GM12892 (cell line): ENCODE measurements at regions not wholly inside any gene's neighbourhood (a gene's known extent, or its start where the extent isn't known, plus 50 kb on each side); places are given as distances from the start of the nearest gene placed in this dataset.

ENCODE experiments used
- POLR2A ChIP-seq: IDR thresholded peaks from 2 replicates; pipeline ENCODE4 v1.6.1; 2011; ENCODE audit warnings: low read depth, low read length, control low read depth
- TAF1 ChIP-seq: IDR thresholded peaks from 2 replicates; pipeline ENCODE4 v1.6.1; 2011; ENCODE audit warnings: low read depth, mild to moderate bottlenecking, control low read depth, low read length, borderline replicate concordance

DNA sequence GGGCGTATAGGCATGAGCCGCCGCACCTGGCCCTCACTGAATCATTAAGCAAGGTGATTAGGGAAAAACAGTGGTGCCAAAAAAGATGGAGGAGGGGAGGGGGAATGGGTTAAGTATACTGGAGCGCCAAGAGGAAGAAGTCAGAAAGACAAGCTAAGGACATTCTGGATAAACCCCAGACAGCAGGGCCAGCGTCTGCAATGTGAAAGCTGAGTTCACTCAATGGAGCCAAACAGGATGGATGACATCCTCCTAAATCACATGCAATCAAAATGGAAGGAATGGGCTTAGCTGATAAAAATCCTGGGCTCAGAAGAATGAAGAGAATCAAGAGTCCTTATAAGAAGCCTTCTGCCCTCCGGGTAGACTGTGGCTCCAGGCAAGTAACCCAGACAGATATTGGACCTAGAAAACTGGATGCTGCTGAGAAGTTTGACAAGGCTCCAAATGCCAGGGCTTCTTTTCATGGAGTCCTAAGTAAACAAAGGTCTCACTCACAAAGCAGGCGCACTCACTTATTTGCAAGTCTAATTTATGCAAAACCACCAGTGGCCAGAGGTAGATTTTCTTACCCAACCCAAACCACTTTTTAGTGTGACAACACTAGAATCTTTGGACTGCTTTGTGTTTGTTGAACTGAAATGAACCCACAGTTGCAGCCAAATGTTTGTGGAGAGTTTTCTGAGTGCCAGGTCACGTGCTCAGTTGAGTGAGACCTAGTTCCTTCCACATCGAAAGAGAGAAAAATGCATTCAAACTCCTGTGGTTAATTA lies 519.1 kb upstream of the AUTS2 start:
- TF ChIP-seq POLR2A (no peak), TAF1 (no peak)
